HCT116 (cell line): ENCODE measurements at regions not wholly inside any gene's neighbourhood (a gene's known extent, or its start where the extent isn't known, plus 50 kb on each side); places are given as distances from the start of the nearest gene placed in this dataset.

Experiments used
- EZH2 ChIP-seq: fragments of 200-600 bp; sonication (generic); IDR thresholded peaks from 2 replicates; pipeline ENCODE4 v1.6.1; 2017; ENCODE audit warnings: antibody characterized with exemption, mixed run types
- EZH2phosphoT487 ChIP-seq: fragments of 200-600 bp; IDR thresholded peaks from 2 replicates; pipeline ENCODE4 v1.6.1; 2018; ENCODE audit warnings: antibody characterized with exemption, borderline replicate concordance
- ZNF274 ChIP-seq: fragments of 200-500 bp; sonication (Bioruptor generic); IDR thresholded peaks from 2 replicates; pipeline ENCODE4 v1.6.1; 2014; ENCODE audit warnings: mild to moderate bottlenecking, low read depth, low read length, inconsistent platforms
- TF ChIP-seq, protein P1 (sequence below), 3 experiments: fragments of 200-600 bp in 1 of 3; sonication (generic) in 1 of 3; IDR thresholded peaks in 2 of 3; conservative IDR thresholded peaks in 1 of 3; 2 replicates each; pipeline ENCODE4 v1.5.1; 2012 to 2017; ENCODE audit warnings: low read depth in 2 of 3, low read length in 2 of 3, antibody characterized with exemption in 1 of 3, borderline replicate concordance in 1 of 3, control low read depth in 1 of 3, mild to moderate bottlenecking in 1 of 3, mixed read lengths in 1 of 3, mixed run types in 1 of 3, moderate library complexity in 1 of 3; ENCODE audit not compliant: insufficient read depth in 1 of 3
- TF ChIP-seq, protein P2 (sequence below): IDR thresholded peaks from 2 replicates; pipeline ENCODE4 v1.6.1; 2012

- TF ChIP-seq, protein P1, sequence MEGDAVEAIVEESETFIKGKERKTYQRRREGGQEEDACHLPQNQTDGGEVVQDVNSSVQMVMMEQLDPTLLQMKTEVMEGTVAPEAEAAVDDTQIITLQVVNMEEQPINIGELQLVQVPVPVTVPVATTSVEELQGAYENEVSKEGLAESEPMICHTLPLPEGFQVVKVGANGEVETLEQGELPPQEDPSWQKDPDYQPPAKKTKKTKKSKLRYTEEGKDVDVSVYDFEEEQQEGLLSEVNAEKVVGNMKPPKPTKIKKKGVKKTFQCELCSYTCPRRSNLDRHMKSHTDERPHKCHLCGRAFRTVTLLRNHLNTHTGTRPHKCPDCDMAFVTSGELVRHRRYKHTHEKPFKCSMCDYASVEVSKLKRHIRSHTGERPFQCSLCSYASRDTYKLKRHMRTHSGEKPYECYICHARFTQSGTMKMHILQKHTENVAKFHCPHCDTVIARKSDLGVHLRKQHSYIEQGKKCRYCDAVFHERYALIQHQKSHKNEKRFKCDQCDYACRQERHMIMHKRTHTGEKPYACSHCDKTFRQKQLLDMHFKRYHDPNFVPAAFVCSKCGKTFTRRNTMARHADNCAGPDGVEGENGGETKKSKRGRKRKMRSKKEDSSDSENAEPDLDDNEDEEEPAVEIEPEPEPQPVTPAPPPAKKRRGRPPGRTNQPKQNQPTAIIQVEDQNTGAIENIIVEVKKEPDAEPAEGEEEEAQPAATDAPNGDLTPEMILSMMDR (IDR thresholded peaks at IDR 0.05 in 2 of 3, conservative IDR thresholded peaks at IDR 0.05 in 1 of 3; ENCODE audit: borderline replicate concordance in 1 of 3, insufficient read depth in 1 of 3, low read depth in 2 of 3, low read length in 2 of 3), result no peak
- TF ChIP-seq, protein P2, sequence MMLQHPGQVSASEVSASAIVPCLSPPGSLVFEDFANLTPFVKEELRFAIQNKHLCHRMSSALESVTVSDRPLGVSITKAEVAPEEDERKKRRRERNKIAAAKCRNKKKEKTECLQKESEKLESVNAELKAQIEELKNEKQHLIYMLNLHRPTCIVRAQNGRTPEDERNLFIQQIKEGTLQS, result no peak
- no peak for TF ChIP-seq EZH2
- no peak for TF ChIP-seq EZH2phosphoT487
- TF ChIP-seq ZNF274, result no peak
Observed at GRCh38 chr3:144252896-144253295, 281.3 kb downstream of the DIPK2A start.
